ENCODE measurements at regions not wholly inside any gene's neighbourhood (a gene's known extent, or its start where the extent isn't known, plus 50 kb on each side); places are given as distances from the start of the nearest gene placed in this dataset.

DNA sequence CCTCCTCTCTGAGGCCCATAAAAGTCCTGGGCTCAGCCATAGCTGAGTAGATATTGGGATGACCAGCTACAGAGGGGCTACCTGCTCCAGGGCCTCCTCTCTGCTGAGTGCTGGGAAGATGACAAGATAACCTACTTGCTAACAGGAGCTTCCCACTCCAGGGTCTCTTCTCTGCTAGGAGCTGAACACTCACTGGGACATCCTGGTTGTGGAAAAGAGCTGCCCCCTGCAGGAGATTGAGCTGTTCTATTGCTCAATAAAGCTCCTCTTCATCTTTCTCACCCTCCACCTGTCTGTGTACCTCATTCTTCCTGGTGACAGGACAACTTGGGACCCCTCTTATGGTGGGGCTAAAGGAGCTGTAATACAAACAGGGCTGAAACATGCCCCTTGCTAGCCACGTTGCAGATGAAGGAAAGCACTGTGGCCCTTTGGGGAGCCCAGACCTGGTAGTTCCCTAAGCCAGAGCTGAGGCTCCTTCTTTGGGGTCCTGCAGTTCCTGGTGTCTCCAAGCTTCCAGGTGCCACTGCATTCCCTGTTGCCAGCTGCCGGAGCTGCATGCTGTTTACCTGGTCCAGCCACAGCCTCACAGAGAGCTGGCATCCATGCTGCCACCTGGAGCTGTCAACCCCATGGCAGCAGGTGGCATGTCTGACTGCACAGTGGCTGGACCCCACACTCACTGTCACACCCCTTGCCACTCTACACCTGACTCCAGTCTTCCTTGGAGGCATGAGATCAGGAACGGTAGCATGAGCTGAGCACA lies 598.5 kb upstream of the LMO3 start:
- Mint-ChIP-seq H3K27ac (no peak overlapping the region), H3K4me3 (no peak overlapping the region), H3K27me3 (ENCODE audit: low read depth) (no peaks in the 10 kb centered on the region), H3K36me3 (ENCODE audit: low read depth) (no peaks in the 10 kb centered on the region), H3K4me1 (ENCODE audit: low read depth) (no peaks in the 10 kb centered on the region), H3K9me3 (peaks cover 16% of the 10 kb centered on the region)
- DNase-seq (ENCODE audit: low spot score), result no peak

DNA sequence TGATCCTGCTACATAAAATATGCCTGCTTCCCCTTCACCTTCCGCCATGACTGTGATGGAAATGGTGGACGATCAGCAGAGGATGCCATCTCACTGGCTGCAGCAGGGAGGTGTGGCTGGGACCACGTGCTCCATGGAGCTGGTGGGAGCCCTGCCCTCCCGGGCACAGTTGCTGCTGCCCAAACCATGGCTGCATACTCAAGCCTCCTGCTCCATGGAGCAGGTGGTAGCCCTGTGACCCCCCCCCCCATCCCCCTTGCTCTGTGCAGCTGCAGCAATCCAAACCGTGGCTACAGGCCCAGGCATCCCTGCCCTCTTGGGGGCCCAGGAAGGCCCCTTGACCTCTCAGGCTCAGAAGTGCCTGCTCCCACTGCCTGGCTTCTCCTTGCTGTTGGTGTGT lies 597.5 kb upstream of the LMO3 start:
- no peaks in the 10 kb centered on the region for H3K4me1 Mint-ChIP-seq (ENCODE audit: low read depth)
- no peak overlapping the region for H3K27ac Mint-ChIP-seq
- no peak for DNase-seq (ENCODE audit: low spot score)
- peaks cover 22% of the 10 kb centered on the region for H3K9me3 Mint-ChIP-seq
- H3K36me3 Mint-ChIP-seq (ENCODE audit: low read depth), result no peaks in the 10 kb centered on the region
- H3K4me3 Mint-ChIP-seq, result no peak overlapping the region
- H3K27me3 Mint-ChIP-seq (ENCODE audit: low read depth), result no peaks in the 10 kb centered on the region

DNA sequence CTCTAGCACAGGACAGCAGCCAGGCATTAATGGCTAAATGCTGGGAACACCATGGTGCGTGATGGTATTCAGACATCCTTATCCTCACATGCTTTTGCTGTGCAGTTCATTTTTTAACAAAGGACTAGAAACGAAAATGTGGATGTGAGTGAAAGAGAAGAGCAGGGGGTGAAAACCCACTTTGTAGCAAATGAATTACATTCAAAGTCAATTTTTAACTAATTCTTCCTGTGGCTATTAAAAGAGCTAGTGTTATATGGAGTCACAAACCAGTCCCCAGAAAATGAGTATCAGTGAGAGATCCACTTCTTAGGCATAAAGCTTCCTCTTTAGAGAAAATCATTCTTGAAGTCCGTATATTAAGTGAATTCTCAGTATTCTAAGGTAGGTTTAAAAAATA lies 592.0 kb upstream of the LMO3 start:
- H3K27me3 Mint-ChIP-seq (ENCODE audit: low read depth), result no peaks in the 10 kb centered on the region
- no peak overlapping the region for H3K4me3 Mint-ChIP-seq
- no peak overlapping the region for H3K27ac Mint-ChIP-seq
- no peaks in the 10 kb centered on the region for H3K4me1 Mint-ChIP-seq (ENCODE audit: low read depth)
- DNase-seq (ENCODE audit: low spot score), result no peak
- H3K36me3 Mint-ChIP-seq (ENCODE audit: low read depth), result no peaks in the 10 kb centered on the region
- H3K9me3 Mint-ChIP-seq, result peaks cover 30% of the 10 kb centered on the region

GRCh38 chr12:17192721-17193120 lies 586.8 kb upstream of the LMO3 start:
- Mint-ChIP-seq H3K9me3 (peaks cover 15% of the 10 kb centered on the region), H3K36me3 (ENCODE audit: low read depth) (no peaks in the 10 kb centered on the region), H3K4me3 (no peak overlapping the region), H3K4me1 (ENCODE audit: low read depth) (no peaks in the 10 kb centered on the region), H3K27ac (no peak overlapping the region), H3K27me3 (ENCODE audit: low read depth) (no peaks in the 10 kb centered on the region)
- no peak for DNase-seq (ENCODE audit: low spot score)

DNA sequence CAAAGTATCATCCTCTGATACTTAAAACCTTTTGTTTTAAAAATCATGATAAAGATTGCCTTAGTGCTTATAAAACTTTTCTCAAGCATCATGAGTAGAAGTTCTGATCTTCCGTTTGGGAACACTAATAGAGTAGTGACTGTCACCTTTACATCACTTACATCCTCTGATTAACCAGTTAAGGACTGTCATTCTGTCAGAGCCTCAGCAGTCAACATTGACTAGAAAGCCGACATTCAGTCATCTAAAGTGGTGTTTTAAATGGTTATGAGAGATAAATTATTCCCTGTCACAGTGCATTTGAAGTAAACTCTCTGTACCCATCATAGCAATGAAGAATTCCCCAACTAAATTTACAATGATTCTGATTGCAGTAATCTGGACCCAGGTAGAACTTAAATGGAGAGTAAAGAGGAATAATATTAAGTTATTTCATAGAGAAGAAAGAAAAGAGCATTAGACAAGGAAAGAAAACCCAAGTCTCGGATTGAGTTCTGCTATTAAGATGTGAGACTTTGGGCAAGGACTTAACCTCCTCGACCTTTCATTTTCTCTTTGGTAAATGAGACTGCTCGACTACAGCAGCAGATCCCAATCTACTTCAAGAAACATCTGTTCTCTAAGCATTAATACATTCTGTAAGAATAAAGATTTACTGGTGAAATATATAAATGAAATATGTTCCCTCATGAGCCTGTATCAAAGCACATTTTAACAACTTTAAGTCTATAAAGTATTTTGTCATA lies 563.9 kb upstream of the LMO3 start:
- no peaks in the 10 kb centered on the region for H3K36me3 Mint-ChIP-seq (ENCODE audit: low read depth)
- no peak overlapping the region for H3K4me3 Mint-ChIP-seq
- DNase-seq (ENCODE audit: low spot score), result no peak

DNA sequence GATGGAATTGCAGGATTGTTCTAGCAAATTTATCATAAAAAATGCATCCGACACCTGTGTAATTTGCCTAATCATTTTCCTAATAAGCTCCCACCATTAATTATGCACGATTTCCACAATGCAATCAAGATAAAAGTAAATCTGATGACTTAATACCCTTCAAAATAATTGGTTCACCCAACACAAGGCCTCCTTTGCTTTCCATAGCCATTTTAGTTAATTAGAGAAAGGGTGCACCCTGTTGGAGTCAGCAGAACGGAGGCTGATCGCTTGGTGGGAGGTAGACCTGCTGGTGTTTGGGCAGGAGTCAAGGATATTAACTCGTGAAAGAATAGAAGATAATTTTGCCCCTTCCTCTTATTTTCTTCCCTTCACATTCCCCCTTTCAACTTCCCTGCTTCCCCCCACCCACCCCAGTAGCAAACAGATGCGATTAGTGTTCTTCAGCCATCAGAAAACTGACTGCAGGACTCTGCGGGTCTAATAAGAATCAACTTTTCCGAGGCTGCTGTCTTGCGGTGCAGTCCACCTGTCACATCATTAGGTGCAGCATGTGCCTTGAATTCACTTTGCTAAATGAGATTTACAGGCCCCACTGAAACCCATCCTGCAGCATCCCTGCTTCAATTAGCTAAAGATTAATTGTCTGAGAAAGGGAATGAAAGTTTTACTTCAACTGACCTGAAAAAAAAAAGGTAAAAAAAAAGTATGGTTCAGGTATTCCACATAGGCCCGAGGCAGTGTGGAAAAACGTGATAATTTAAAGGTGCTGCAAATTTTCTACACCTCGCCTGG lies 553.7 kb upstream of the LMO3 start:
- no peak overlapping the region for H3K4me3 Mint-ChIP-seq
- H3K27me3 Mint-ChIP-seq (ENCODE audit: low read depth), result no peaks in the 10 kb centered on the region
- H3K4me1 Mint-ChIP-seq (ENCODE audit: low read depth), result no peaks in the 10 kb centered on the region
- H3K27ac Mint-ChIP-seq, result no peak overlapping the region
- H3K9me3 Mint-ChIP-seq, result peaks cover 24% of the 10 kb centered on the region
- no peaks in the 10 kb centered on the region for H3K36me3 Mint-ChIP-seq (ENCODE audit: low read depth)
- no peak for DNase-seq (ENCODE audit: low spot score)

More for the DNA sequence above, 563.9 kb upstream of the LMO3 start:
- Mint-ChIP-seq H3K27ac (no peak overlapping the region), H3K4me1 (ENCODE audit: low read depth) (no peaks in the 10 kb centered on the region), H3K27me3 (ENCODE audit: low read depth) (no peaks in the 10 kb centered on the region), H3K9me3 (peaks cover 29% of the 10 kb centered on the region)

GRCh38 chr12:17158201-17158600 lies 552.2 kb upstream of the LMO3 start:
- no peaks in the 10 kb centered on the region for H3K27me3 Mint-ChIP-seq (ENCODE audit: low read depth)
- H3K9me3 Mint-ChIP-seq, result peaks cover 35% of the 10 kb centered on the region
- no peak overlapping the region for H3K4me3 Mint-ChIP-seq
- H3K36me3 Mint-ChIP-seq (ENCODE audit: low read depth), result no peaks in the 10 kb centered on the region
- no peaks in the 10 kb centered on the region for H3K4me1 Mint-ChIP-seq (ENCODE audit: low read depth)
- H3K27ac Mint-ChIP-seq, result no peak overlapping the region
- DNase-seq (ENCODE audit: low spot score), result no peak

DNA sequence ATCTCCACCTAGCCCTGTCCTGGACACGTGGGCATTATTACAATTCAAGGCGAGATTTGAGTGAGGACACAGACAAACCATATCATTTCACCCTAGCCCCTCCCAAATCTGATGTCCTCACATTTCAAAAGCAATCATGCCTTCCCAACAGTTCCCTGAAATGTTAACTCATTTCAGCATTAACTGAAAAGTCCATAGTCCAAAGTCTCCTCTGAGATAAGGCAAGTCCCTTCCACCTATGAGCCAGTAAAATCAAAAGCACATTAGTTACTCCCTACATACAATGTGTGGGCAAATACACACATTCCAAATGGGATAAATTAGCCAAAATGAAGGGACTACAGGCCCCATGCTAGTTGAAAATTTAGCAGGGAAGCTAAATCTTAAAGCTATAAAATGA lies 546.0 kb upstream of the LMO3 start:
- H3K36me3 Mint-ChIP-seq (ENCODE audit: low read depth), result no peaks in the 10 kb centered on the region

DNA sequence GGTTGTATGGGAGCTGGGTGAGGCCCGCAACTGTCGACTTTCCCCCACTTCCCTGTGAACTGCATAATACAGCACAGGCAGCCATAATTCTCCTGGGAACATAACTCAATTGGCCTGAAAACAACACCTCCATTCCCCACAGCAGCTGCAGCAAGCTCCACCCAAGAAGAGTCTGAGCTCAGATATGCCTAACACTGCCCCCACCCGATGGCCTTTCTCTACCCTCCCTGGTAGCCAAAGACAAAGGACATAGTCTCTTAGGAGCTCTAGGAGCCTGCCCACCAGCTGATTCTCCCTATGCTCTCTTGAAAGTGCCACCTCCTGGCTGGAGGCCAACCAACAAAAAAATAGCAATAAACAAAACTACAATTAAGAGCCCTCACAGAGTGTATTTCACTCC lies 542.7 kb upstream of the LMO3 start:
- no peak for DNase-seq (ENCODE audit: low spot score)
- H3K27me3 Mint-ChIP-seq (ENCODE audit: low read depth), result no peaks in the 10 kb centered on the region
- H3K4me3 Mint-ChIP-seq, result no peak overlapping the region
- no peak overlapping the region for H3K27ac Mint-ChIP-seq
- no peaks in the 10 kb centered on the region for H3K36me3 Mint-ChIP-seq (ENCODE audit: low read depth)
- H3K4me1 Mint-ChIP-seq (ENCODE audit: low read depth), result no peaks in the 10 kb centered on the region
- H3K9me3 Mint-ChIP-seq, result peaks cover 57% of the 10 kb centered on the region

More for the DNA sequence above, 546.0 kb upstream of the LMO3 start:
- Mint-ChIP-seq H3K4me1 (ENCODE audit: low read depth) (no peaks in the 10 kb centered on the region), H3K27ac (no peak overlapping the region), H3K27me3 (ENCODE audit: low read depth) (no peaks in the 10 kb centered on the region), H3K4me3 (no peak overlapping the region), H3K9me3 (peaks cover 61% of the 10 kb centered on the region)
- DNase-seq (ENCODE audit: low spot score), result no peak

DNA sequence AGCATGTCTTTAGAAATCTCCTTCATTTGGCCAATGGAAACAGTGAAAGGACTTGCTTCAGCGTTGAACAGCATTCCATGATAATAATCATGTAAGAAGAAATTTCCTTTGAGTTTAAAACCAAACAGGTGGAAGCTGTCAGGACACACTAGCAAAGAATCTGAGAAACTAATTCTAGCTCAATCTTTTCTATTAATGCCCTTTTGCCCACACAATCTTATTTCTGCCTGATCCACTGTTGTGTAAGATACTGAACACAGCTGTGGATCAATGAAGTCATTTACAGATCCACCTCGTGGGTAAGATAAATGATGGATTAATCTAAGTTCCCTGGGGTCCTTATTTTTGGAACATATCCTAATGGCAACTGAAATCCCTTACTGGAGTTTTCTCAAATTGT lies 536.9 kb upstream of the LMO3 start:
- no peak for DNase-seq (ENCODE audit: low spot score)
- H3K36me3 Mint-ChIP-seq (ENCODE audit: low read depth), result no peaks in the 10 kb centered on the region
- H3K4me3 Mint-ChIP-seq, result no peak overlapping the region
- H3K4me1 Mint-ChIP-seq (ENCODE audit: low read depth), result no peaks in the 10 kb centered on the region
- peaks cover 22% of the 10 kb centered on the region for H3K9me3 Mint-ChIP-seq
- H3K27ac Mint-ChIP-seq, result no peak overlapping the region
- H3K27me3 Mint-ChIP-seq (ENCODE audit: low read depth), result no peaks in the 10 kb centered on the region

DNA sequence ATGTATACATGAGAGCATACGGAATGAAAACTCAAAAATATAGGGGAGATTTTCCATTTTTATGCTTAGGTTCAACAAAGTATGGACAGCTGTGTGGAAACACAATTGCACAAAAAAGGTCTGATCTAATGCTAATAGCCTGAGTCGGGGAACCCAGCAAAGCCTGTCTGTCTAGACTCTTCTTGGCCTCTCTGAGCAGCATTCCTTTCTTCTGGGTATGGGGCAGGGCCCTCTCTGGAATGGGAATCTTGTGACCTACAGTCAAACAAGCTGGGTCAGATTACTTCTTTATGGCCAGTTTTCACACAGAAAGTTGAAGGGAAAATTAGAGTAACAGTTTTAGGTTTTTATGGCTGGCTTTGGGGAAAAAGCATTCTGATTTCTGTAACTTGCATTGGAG lies 534.0 kb upstream of the LMO3 start:
- no peaks in the 10 kb centered on the region for H3K27me3 Mint-ChIP-seq (ENCODE audit: low read depth)
- no peak overlapping the region for H3K4me3 Mint-ChIP-seq
- H3K9me3 Mint-ChIP-seq, result peaks cover 11% of the 10 kb centered on the region
- DNase-seq (ENCODE audit: low spot score), result no peak
- H3K36me3 Mint-ChIP-seq (ENCODE audit: low read depth), result no peaks in the 10 kb centered on the region
- no peaks in the 10 kb centered on the region for H3K4me1 Mint-ChIP-seq (ENCODE audit: low read depth)
- no peak overlapping the region for H3K27ac Mint-ChIP-seq

GRCh38 chr12:17137396-17137795 lies 531.4 kb upstream of the LMO3 start:
- H3K36me3 Mint-ChIP-seq (ENCODE audit: low read depth), result no peaks in the 10 kb centered on the region
- no peak overlapping the region for H3K27ac Mint-ChIP-seq
- H3K27me3 Mint-ChIP-seq (ENCODE audit: low read depth), result no peaks in the 10 kb centered on the region
- H3K4me3 Mint-ChIP-seq, result no peak overlapping the region
- no peaks in the 10 kb centered on the region for H3K4me1 Mint-ChIP-seq (ENCODE audit: low read depth)
- DNase-seq (ENCODE audit: low spot score), result no peak
- H3K9me3 Mint-ChIP-seq, result peaks cover 19% of the 10 kb centered on the region

GRCh38 chr12:17134315-17134714 lies 528.4 kb upstream of the LMO3 start:
- peaks cover 9% of the 10 kb centered on the region for H3K9me3 Mint-ChIP-seq
- no peak for DNase-seq (ENCODE audit: low spot score)
- H3K27ac Mint-ChIP-seq, result no peak overlapping the region
- no peaks in the 10 kb centered on the region for H3K4me1 Mint-ChIP-seq (ENCODE audit: low read depth)
- no peak overlapping the region for H3K4me3 Mint-ChIP-seq
- no peaks in the 10 kb centered on the region for H3K36me3 Mint-ChIP-seq (ENCODE audit: low read depth)
- no peaks in the 10 kb centered on the region for H3K27me3 Mint-ChIP-seq (ENCODE audit: low read depth)

GRCh38 chr12:17132336-17132735 lies 526.4 kb upstream of the LMO3 start:
- Mint-ChIP-seq H3K36me3 (ENCODE audit: low read depth) (no peaks in the 10 kb centered on the region), H3K4me3 (no peak overlapping the region), H3K4me1 (ENCODE audit: low read depth) (no peaks in the 10 kb centered on the region), H3K27me3 (ENCODE audit: low read depth) (no peaks in the 10 kb centered on the region), H3K9me3 (peaks cover 9% of the 10 kb centered on the region), H3K27ac (no peak overlapping the region)
- no peak for DNase-seq (ENCODE audit: low spot score)
